ENCODE measurements at regions not wholly inside any gene's neighbourhood (a gene's known extent, or its start where the extent isn't known, plus 50 kb on each side); places are given as distances from the start of the nearest gene placed in this dataset.

DNA sequence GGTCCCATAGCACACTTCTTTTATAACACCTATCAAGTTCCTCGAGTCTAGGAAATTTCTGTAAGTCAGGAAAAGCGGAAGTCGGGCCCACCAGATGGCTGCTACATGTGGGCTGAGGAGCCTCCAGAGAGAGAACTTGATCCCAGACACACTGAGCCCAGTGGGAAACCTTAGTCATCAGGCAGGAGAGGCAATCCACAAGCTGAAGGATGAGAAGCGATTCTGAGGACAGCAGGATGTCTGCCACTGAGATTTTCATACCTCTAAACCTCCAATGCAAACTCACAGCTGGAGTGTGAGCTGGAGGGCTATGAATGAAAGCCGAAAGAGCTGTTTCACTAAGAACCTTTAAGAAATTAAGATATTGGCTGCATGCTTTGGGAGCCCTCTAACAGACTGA is 52.6 kb upstream of the PDHA1 start:
- TF ChIP-seq CTCF (IDR thresholded peaks at IDR 0.05) (no peak), POLR2AphosphoS5 (IDR thresholded peaks at IDR 0.05) (no peak), POLR2A (IDR thresholded peaks at IDR 0.05) (no peak)

Measured in upper lobe of left lung (tissue), 4 donors.